GM18867 (cell line): ENCODE measurements at regions not wholly inside any gene's neighbourhood (a gene's known extent, or its start where the extent isn't known, plus 50 kb on each side); places are given as distances from the start of the nearest gene placed in this dataset.
"Not testable (repeated sequence)": the region's sequence is repeated elsewhere in the genome, so short reads cannot be mapped to it uniquely, and the experiment has no call there.

Experiments used
- ATAC-seq: cut with Tn5 transposase; IDR thresholded peaks from one replicate; pipeline ENCODE4 v1.9.1; 2021; ENCODE audit warnings: mild to moderate bottlenecking, moderate library complexity; ENCODE audit not compliant: unreplicated experiment

GRCh38 chr2:95682889-95683517, 91.2 kb downstream of the TRIM43 start:
- not testable (repeated sequence) for ATAC-seq

- no peak for ATAC-seq
Observed at GRCh38 chr2:95685513-95685912, 93.7 kb downstream of the TRIM43 start.

GRCh38 chr2:95686056-95686825, 94.4 kb downstream of the TRIM43 start:
- ATAC-seq: not testable (repeated sequence)

GRCh38 chr2:95687852-95688251, 96.1 kb downstream of the TRIM43 start:
- ATAC-seq: not testable (repeated sequence)

- ATAC-seq: not testable (repeated sequence)
Observed at GRCh38 chr2:95691210-95691609, 99.4 kb downstream of the TRIM43 start.

- ATAC-seq: not testable (repeated sequence)
Observed at GRCh38 chr2:95693071-95693846, 101.5 kb downstream of the TRIM43 start.

- ATAC-seq: no peak
Observed at GRCh38 chr2:95695613-95696012, 103.8 kb downstream of the TRIM43 start.

GRCh38 chr2:95698146-95698545, 106.3 kb downstream of the TRIM43 start:
- ATAC-seq: no peak

GRCh38 chr2:95699201-95700184, 107.7 kb downstream of the TRIM43 start:
- ATAC-seq: not testable (repeated sequence)

- ATAC-seq: no peak
Observed at GRCh38 chr2:95700519-95700918, 108.7 kb downstream of the TRIM43 start.

- no peak for ATAC-seq
Observed at GRCh38 chr2:95702471-95702870, 110.7 kb downstream of the TRIM43 start.

- not testable (repeated sequence) for ATAC-seq
Observed at GRCh38 chr2:95707161-95707560, 115.4 kb downstream of the TRIM43 start.

GRCh38 chr2:95707837-95708236, 116.0 kb downstream of the TRIM43 start:
- no peak for ATAC-seq

- no peak for ATAC-seq
Observed at GRCh38 chr2:95709831-95710230, 118.0 kb downstream of the TRIM43 start.

- ATAC-seq: not testable (repeated sequence)
Observed at GRCh38 chr2:95713470-95714177, 121.8 kb downstream of the TRIM43 start.

GRCh38 chr2:95714398-95714797, 122.6 kb downstream of the TRIM43 start:
- ATAC-seq: not testable (repeated sequence)

GRCh38 chr2:95719473-95720060, 127.8 kb downstream of the TRIM43 start:
- no peak for ATAC-seq

GRCh38 chr2:95721726-95722125, 129.9 kb downstream of the TRIM43 start:
- ATAC-seq: no peak

- no peak for ATAC-seq
Observed at GRCh38 chr2:95722131-95722697, 130.4 kb downstream of the TRIM43 start.
